HT1080 (cell line): ENCODE measurements at regions not wholly inside any gene's neighbourhood (a gene's known extent, or its start where the extent isn't known, plus 50 kb on each side); places are given as distances from the start of the nearest gene placed in this dataset.
"Not testable (repeated sequence)": the region's sequence is repeated elsewhere in the genome, so short reads cannot be mapped to it uniquely, and the experiment has no call there.

Experiments
- DNase-seq: peaks from one replicate; pipeline ENCODE4 v3.0.0-alpha.2; 2015; ENCODE audit warnings: low read depth
- small RNA-seq: library from RNA; depleted of rRNA; stranded (forward); fragments of <200 nt; gene quantifications from one replicate; pipeline ENCODE3, GENCODE V24; 2014

- no peak for DNase-seq
Observed at GRCh38 chr20:29878777-29879442, 1378.6 kb upstream of the DEFB115 start.

GRCh38 chr20:29881107-29881506, 1376.4 kb upstream of the DEFB115 start:
- not testable (repeated sequence) for DNase-seq

- DNase-seq = not testable (repeated sequence)
Observed at GRCh38 chr20:29883514-29884219, 1373.8 kb upstream of the DEFB115 start.

- not testable (repeated sequence) for DNase-seq
Observed at GRCh38 chr20:29884322-29884721, 1373.1 kb upstream of the DEFB115 start.

- peak; percentile 36 for DNase-seq
Observed at GRCh38 chr20:29885282-29886185, 1371.9 kb upstream of the DEFB115 start.

GRCh38 chr20:29891555-29891954, 1365.9 kb upstream of the DEFB115 start:
- DNase-seq = not testable (repeated sequence)

Small RNAs in the stretch of these regions (small RNA-seq; reads per million reads assigned to genes)
- 0.23 reads per million, percentile 9 among the genes with 10 or more reads in this experiment for gene RF00002
